Activated CD4-positive, alpha-beta T cell treated with anti-CD3 and anti-CD28 coated beads, Interleukin-2, amount 50 U/mL, for 24 hours (primary cell): ENCODE measurements at regions not wholly inside any gene's neighbourhood (a gene's known extent, or its start where the extent isn't known, plus 50 kb on each side); places are given as distances from the start of the nearest gene placed in this dataset.
A peak's percentile ranks its signal among the peaks of the same experiment; 100 is the strongest.

ENCODE experiments used
- DNase-seq, 2 donors: peaks; one replicate each; pipeline ENCODE4 v3.0.0-alpha.2; 2020; ENCODE audit warnings: low read depth in 1 of 2, low spot score in 1 of 2

DNA sequence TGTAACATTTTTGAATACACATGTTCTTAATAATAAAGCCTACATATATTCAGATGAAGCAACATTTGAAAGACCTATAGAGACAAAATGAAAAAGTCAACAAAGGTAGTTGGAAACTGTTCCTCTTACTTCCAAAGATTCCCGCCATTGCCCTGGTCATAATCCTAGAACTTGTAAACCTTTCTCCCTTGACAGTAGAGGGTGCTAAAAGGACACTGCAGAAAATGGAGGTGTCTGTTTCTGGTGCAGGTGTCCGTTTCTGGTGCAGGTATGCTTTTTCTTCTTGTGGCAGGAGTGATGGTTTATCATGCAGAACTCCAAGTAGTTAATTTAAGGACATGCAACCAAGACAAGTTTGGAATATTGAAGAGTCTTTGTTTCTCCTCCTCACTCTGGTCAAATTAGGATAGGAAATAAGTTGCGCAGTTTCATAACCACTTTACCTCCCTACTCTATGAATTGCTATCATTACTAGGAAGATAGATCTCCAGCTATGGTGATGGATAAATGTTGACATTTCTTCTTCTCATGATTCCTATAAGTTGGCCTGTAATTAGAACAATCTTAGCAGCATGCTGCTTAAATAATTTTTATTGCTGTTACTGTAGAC, 56.0 kb upstream of the FAM174A start:
- no peak for DNase-seq

DNA sequence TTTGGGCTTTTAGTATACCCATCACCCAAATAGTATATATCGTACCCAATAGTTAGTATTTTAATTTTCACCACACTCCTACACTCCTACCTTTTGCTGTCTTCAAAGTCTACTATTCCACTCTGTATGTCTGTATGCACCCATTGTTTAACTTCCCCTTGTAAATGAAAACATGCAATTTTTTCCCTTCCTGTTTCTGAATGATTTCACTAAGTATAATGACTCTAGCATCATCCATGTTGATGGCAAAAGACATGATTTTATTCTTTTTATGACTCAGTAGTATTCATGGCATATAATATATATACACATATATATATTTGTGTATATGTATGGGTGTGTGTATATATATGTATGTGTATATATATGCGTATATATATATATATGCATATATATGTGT, 63.1 kb upstream of the FAM174A start:
- DNase-seq: no peak

DNA sequence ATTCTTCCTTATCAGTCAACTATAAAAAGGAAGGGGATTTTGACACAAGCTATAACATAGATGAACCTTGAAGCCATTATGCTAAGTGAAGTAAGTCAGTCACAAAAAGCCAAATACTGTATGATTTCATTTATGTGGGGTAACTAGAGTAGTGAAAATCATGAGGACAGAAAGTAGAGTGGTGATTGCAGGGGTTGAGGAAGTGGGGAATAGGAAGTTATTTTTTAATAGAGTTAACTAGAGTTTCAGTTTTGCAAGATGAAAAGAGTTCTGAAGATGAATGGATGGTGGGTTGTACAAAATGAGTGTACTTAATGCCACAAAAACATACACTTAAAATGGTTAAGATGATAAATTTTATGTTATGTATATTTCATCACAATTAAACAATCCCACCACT, 65.4 kb upstream of the FAM174A start:
- no peak for DNase-seq

DNA sequence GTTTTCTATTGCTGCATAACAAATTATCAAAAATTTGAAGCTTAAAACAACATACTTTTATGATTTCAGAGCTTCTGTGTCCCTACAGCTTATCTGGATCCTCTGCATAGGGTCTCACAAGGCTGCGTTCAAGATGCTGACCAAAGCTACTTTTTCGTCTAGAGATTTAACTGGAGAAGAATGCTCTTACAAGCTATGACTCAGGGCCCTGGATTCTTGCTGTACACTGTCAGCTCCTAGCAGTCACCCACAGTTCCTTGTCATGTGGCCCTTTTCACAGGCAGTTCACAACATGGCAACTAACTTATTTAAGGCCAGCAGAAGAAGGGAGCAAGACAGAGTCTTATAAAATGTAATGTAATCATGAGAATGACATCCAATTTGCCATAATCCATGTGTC, 70.8 kb upstream of the FAM174A start:
- DNase-seq: no peak

DNA sequence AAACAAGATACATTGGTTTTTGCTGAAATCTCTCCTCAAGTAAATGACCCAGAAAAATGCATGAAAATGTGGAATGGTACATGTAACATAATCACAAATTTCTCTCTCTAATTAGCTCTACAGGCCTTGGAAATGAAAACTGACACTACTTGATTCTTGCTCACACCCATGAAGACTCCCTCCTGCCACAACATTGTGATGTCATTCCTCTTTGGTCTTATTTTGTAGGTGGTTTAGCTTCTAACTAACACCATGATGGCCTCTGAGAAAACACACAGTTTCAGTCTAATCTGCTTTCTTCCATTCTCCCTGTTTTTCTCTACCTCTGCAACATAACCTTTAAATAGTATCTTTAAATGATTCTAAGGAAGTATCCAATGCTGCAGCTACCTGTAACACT, 78.6 kb upstream of the FAM174A start:
- DNase-seq: no peak

DNA sequence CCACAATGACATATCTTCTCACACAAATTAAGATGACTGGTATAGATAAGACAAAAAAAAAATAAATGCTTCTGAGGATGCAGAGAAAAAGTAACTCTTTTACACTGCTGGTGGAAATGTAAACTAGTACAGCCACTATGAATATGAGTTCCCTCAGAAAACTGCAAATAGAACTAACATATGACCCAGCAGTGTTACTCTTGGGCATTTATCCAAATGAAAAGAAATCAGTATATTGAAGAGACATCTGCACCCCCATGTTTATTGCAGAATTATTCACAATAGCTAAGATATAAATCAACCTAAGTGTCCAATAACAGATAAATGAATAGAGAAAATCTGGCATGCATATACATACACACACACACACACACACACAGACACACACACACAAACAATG, 83.0 kb upstream of the FAM174A start:
- DNase-seq: no peak

DNA sequence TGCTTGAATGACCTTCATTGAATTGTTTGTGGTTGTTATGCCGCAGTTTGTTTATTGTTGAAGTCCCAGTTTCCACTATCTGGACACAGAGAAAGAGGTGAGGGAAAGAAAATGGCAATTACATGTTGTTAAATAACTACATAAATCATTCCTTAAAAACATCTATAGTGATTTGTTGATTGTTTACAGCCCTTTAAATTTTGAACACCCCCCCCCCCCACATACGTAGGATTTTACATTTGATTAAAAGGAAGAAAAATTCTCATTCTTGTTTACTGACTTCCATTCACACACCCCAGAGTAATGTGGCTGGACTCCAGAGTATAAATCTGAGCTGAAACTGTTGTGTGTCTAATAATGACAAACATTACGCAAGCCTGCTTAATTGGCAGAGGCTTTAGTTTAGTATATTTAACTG, 87.1 kb upstream of the FAM174A start:
- no peak for DNase-seq

DNA sequence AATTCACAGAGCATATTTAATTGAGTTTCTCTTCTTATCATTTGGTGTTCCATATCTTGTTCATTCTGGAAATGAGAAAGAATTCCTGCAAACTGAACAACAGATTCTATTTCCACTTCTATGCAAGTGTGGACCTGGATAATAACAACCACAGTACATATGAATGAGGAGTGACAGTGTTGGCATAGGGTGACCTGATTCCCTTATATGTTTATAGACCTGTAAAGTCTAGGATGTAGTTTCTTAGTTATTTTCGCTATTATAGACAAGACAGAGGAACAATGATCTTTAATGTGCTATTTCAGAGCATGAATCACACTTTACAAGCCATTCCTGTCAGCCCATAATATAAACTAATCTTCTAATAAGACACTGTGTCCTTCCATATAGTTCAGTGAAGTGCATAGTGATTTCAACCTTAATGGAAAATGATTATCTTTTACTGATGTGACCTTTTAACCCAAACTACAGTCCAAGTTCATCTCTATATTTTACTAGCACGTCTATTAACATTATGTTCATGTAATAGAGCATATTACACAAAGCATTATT, 88.2 kb upstream of the FAM174A start:
- DNase-seq: no peak

DNA sequence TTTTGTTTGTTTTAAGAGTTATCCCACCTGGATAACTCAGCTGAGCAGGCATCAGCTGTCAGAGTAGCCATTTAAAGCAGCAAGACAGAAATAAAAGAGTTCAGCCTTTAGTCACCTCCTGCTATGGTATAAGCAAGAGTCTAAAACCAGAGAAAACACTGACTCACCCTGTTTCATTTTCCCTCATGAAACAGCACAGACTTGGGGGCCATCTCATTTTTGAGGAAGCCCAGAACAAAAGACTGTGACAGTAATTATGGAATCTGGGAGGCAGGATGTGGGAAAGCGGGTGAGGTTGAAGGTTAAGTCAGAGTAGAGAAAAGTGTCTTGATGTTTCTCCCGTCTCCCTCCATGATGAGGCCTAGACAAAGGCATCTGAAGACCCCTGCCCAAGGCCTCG, 90.2 kb upstream of the FAM174A start:
- DNase-seq: no peak

DNA sequence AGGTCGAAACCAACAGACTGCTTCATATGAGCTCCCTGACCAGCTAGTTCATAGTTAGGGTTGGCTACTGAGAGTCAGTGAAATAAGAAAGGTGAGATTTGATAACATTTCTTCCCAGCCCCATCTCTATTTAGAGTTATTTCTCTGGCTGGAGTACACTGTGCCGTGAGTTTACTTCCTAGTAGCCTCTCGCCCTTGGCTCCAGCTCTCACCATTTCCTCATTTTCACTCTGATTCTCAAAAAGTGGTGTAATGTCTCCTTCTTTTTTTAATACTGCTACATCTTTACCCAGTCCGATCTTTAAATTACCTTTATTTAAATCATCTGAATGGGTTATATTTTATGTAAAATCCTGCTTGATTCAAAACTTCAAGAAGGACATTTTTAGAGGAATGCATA, 100.4 kb upstream of the FAM174A start:
- no peak for DNase-seq

DNA sequence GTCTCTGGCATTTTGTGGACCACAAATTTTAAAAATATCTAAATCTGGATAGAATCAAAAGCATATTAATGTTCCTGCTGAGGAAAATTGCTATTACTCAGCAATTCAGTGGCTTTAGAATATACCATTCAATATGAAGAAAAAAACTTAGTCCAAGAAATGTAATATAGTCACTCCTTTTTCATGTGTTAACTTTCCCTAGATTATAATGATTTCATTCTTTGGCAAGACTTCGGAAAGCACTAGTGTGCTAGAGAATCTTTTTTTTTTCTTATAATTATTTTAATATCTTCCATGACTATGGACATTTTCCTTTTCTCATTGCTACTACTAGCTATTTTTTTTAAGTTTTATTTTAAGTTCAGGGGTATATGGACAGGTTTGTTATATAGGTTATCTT, 102.4 kb upstream of the FAM174A start:
- DNase-seq: no peak

DNA sequence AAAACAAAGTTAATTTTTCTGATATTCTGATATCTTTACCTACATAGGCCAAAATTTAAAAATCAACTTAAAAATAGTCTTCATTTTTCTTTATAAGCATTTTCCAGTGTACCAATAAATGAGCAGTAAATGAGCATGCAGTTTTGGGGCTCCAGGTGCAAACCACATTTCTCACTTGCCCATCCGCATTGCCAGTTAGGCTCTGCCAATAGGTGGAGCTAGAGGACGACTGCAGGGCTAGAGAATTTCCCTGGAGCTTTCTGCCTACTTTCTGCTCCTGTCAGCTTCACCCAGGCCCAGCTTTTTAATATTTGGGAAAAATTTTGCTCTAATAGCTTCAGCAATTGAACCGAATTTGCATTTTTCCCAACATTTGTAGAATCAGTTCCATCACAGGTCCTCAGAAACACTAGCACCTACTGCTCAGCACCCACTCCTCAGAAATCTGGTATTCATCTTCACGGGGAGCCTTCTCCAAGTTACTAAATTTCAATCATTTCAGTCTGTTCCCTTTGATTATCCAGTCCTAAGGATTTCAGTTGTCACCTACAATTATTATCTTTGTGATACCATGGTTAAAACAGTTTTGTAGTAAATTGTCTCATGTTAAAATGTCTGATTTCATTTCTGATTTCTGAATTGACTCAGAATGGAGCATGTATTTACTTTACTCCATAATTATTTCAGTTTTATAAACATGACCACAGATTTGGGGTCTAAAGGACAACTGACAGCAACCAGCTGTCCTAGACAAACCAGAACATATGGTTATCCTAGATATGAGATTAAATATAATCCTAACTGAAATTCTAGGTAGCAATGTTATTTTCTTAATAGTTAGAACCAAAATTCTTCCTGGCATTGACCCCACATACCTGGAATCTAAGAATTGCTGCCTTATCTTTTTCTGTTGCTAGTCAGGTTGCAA, 104.6 kb upstream of the FAM174A start:
- DNase-seq: peak in 1 of 2 donors; percentile 22

DNA sequence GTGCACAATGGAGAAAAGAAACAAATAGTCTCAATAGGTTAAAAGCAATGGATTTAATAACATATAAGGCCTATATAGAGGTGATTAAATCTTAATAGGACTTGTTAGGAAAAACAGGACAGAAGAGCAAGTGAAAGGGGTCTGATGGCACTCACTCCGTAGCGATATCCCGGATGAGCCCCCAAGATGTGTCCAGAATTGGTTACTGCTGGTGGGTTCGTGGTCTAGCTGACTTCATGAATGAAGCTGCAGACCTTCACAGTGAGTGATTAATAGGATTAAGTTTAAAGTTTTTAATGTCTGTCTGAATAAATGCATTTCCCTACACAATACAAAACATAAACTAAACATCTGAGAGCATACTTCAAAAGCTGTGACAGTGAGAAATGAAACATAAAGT, 110.4 kb upstream of the FAM174A start:
- no peak for DNase-seq

DNA sequence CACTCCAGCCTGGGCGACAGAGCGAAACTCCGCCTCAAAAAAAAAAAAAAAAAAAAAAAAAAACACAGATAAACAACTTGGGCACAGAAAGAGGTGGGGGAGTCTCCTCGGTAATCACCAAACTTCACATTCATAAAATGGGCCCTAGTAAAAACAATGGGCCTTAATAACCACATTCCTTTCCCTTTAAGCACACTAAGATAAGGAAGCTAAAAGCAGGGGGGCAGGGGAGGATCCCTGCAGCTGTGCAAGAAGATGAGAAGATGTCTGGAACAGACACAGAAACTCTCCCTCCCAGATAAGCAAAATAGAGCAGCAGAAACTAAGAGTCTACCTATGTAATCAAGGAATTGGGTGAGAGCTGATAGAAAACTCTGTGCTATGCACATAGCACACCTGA, 111.2 kb upstream of the FAM174A start:
- no peak for DNase-seq

DNA sequence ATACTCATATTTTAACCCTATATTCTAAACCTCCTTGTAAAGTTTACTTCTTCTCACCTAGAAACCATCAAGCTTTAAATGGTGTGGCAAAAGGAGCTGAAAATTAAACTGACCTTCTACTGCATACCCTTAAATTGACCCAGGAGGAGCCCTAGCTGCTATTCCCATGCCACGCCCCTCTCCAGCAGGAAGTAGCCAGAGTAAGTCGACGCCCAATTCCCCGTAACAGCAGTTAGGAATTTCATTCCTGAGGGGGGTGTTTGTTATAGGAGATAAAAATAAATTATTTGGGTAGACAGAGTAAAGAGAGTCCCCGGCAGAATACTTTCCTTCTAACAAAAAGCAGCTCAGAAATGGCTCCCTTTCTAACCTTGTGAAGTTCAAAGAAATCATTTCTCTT, 111.8 kb upstream of the FAM174A start:
- DNase-seq: no peak

DNA sequence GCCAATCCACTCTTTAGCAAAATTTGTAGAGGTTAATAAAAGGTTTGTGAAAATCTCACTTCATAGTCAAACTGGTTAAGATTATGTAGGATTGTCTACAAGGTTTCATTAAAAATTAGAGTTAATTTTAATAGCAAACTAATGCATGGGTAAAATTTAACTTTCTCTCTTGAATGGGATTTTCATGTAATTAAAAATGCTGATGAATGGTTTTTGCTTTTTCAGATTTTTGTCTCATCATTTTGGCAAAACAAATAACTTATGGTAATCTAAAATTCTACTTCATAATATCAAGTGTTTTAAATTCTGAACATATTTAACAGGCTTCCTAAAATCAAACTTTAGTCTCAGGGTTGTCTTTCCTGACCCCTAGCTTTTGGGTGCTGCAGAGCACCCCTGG, 113.8 kb upstream of the FAM174A start:
- DNase-seq: no peak

DNA sequence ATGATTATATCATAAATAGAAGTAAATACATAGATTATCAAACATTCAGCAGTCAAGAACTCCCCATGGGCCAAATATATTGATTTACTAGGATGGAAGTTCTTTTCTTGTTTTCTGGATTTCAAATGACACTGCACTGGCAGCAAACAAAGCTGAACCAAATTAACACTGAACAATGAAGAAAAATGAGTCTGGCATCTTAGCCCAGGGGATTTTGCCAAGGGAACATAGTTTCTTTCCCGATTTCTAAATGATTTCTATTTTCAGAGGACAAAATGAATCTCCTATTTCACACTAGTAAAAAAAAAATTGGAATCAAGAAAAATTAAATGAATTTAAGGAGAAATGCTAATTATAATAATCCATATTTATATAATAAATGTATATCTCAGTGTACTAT, 116.9 kb upstream of the FAM174A start:
- no peak for DNase-seq

DNA sequence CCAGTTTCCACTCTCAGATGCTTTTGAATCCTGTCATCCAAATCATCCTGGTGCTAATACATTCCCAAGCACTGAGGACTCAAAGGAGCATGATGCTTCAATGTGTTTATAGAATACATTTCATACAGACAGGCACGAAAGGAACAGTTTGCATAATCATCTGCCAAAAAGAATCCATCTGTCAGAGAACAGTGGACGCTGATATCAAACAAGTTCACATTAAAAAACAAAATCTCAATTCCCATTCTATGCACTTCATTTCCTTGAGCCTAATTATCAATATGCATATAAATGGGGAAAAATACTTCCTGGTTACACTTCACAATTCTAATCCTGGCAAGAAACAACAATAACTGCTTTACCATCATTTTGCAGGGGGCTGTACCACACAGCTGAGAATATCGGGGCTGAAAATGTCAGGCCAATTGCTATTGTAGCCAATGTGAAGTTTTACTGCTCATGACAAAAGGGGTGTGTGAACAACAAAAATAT, 125.5 kb upstream of the FAM174A start:
- DNase-seq: no peak

DNA sequence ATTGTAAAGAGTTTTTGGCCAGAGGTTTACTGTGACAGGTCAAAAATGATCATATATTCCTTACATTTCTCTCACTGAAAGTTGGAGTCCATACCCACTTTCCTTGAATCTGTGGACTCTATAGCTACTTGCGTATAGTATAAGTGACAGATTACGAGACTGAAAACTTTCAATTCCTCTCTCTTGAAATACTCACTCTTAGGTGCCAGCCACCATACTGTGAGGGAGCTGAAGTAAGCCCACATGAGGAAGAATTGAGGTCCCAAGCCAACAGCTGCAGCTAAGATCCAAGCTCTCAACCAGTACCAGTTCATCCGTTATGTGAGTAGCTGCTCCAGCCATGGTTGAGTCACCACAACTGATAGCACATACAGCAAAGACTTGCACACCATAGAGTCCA, 128.1 kb upstream of the FAM174A start:
- no peak for DNase-seq

DNA sequence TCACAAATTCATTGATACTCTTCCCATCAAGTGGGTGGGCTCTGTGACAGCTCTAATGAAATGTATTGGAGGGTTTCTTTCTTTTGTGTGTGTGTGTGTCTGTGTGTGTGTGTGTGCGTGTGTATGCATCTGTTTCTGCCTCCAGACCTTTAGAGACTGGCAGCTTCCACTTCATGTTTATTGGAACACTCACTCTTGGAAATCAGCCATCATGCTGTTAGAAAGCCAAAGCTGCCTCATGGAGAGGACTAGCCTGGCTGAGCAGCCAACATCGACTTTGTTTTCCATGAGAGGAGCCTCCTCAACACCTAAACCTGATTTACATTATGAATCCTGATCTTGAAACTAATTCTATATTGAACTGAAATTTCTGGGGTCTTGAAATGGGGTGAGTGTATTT, 128.5 kb upstream of the FAM174A start:
- no peak for DNase-seq

DNA sequence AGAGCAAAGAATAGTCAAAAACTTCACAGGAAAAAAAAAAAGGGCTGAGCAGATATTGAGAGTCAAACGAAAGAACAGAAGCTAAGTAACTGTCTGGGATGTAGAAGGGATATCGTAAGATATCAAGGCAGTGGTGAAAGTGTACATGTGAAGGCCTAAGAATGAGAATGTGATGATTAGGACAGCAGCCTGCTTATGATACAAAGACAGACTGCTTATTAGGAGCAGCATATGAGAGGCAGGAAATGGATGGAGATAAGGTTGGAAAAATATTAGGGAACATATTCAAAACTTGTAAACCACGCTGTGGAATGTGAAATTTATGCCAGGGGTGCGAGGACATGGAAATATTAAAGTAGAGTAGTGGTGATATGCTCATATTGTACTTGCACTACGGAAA, 133.1 kb upstream of the FAM174A start:
- no peak for DNase-seq

DNA sequence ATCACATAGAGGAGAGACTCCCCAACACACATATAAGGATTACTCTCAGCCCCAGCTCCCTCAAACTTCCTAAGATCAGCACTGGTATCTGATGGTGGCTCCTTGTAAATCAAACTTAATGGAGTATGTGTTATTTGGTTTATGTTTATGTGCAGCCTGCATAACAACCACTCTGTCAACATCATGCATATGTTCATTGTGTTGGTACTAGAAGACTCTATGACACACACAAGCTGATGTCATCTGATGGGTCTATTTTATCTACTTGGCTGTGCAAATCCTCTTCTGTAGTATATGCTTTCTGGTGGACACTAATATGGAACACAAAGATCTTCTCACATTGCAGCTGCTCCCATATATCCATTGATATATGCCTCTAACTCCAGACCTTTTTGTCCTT, 134.0 kb upstream of the FAM174A start:
- no peak for DNase-seq
